NB4 (cell line): ENCODE measurements at regions not wholly inside any gene's neighbourhood (a gene's known extent, or its start where the extent isn't known, plus 50 kb on each side); places are given as distances from the start of the nearest gene placed in this dataset.

Experiments used
- DNase-seq: peaks from one replicate; pipeline ENCODE4 v3.0.0; 2010; ENCODE audit warnings: low read depth
- H3K4me3 ChIP-seq: one replicate; pipeline ENCODE4 v1.5.1; 2011; ENCODE audit warnings: mild to moderate bottlenecking, low read depth, low read length, moderate library complexity
- CTCF ChIP-seq: IDR thresholded peaks from one replicate; pipeline ENCODE4 v1.5.1; 2012; ENCODE audit warnings: low read depth, low read length
- MYC ChIP-seq: IDR thresholded peaks from 2 replicates; pipeline ENCODE4 v1.6.1; 2011; ENCODE audit warnings: low read depth, low read length
- POLR2A ChIP-seq: IDR thresholded peaks from 2 replicates; pipeline ENCODE4 v1.6.1; 2011; ENCODE audit warnings: mild to moderate bottlenecking; ENCODE audit not compliant: insufficient read length; ENCODE audit errors: extremely low read depth
- TF ChIP-seq, protein P1 (sequence below): IDR thresholded peaks from 2 replicates; pipeline ENCODE4 v1.6.1; 2011; ENCODE audit warnings: low read depth, low read length

- no peak overlapping the region for H3K4me3 ChIP-seq
- DNase-seq: no peak
- TF ChIP-seq MYC (no peak), POLR2A (no peak), CTCF (no peak)
- TF ChIP-seq, protein P1, sequence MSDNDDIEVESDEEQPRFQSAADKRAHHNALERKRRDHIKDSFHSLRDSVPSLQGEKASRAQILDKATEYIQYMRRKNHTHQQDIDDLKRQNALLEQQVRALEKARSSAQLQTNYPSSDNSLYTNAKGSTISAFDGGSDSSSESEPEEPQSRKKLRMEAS: no peak
Measured at GRCh38 chr1:60387175-60387574, 313.6 kb upstream of the C1orf87 start.

DNA sequence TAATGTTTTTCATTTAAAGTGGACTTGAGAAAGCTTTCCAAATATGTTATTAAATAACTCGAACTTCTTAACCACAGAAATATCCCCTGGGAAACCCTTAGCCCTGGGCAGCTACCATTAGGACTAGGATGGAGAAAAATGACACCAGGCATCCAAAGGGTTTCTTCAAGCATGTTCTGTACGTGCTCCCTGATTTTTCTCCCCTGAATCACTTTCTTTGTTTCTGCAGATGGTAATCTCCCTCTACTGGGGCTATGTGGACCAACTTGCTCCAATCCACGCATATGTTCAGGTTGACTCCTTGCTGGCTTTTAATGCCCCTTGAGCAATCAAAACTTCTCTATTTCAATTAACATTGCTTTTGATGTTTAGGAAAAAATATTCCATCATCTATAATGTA lies 312.7 kb upstream of the C1orf87 start:
- no peak for DNase-seq
- H3K4me3 ChIP-seq: no peak overlapping the region
- TF ChIP-seq CTCF: no peak
- TF ChIP-seq MYC: no peak
- no peak for TF ChIP-seq POLR2A
- TF ChIP-seq, protein P1: no peak

DNA sequence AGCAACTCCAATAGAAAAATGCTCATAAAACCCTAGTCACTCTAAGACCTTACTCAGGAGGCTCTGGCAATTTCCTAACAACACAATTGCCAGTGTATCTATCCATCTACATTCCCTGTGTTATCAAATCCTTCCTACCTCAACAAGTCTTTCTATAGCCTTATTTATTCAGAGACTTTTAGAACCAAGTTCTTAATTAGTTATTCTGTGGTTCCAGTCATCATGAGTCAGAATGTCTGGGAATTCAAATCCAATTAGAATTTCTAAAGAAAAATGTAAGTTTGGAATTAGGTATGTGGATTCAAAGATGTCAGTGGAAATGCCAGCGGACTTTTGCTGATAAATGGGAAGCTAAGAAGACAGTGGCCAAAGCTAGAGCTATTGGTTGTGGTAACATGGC lies 302.6 kb upstream of the C1orf87 start:
- H3K4me3 ChIP-seq: no peak overlapping the region
- TF ChIP-seq POLR2A (no peak), MYC (no peak), CTCF (no peak)
- TF ChIP-seq, protein P1: no peak

DNA sequence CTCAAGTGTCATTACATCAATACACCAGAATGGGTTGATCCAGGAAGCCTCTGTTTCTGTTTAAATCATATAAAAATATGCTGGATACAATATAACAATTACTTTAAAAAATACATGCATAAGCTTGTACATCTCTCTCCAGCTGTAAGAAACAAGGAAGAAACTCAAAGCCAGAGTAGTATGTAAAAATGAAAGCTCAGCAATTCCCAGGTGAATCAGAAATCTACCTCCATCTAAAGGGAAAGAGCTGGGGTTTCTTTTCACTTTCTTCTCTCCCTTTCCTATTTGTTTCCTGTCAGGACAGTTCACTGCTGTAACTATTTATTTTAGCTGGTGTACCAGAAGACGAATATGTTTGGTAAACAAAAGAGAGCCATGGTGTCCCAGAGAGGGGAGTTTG lies 301.0 kb upstream of the C1orf87 start:
- no peak overlapping the region for H3K4me3 ChIP-seq
- DNase-seq: no peak
- TF ChIP-seq, protein P1: no peak
- no peak for TF ChIP-seq POLR2A
- TF ChIP-seq CTCF: no peak

More for the DNA sequence above, 302.6 kb upstream of the C1orf87 start:
- no peak for DNase-seq

DNA sequence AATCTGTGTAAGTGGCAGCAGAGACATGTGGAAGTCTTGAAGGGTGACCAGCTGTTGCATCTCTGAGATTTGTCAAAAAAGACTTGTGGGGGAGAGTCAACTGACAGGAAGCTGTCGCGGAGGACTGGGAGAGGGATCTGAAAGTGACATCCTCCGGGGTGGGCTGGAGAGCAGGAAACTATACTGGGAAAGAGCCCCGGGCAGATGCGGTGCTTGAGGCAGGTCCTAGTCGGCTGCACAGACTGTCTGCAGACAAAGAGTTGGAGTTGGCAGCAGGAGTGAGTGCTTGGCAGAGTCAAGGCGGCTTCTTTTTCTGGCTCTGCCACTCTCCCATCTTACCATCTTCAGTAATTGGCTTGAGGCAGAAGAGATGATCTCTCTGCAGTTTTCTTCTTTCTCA lies 294.0 kb upstream of the C1orf87 start:
- no peak overlapping the region for H3K4me3 ChIP-seq
- TF ChIP-seq MYC (no peak), POLR2A (no peak), CTCF (no peak)
- TF ChIP-seq, protein P1: no peak
- DNase-seq: no peak

- TF ChIP-seq, protein P1: no peak
- TF ChIP-seq MYC (no peak), CTCF (no peak), POLR2A (no peak)
- no peak overlapping the region for H3K4me3 ChIP-seq
- no peak for DNase-seq
Measured at GRCh38 chr1:60359431-60359830, 285.9 kb upstream of the C1orf87 start.
